Erythroblast (primary cell): ENCODE measurements at regions not wholly inside any gene's neighbourhood (a gene's known extent, or its start where the extent isn't known, plus 50 kb on each side); places are given as distances from the start of the nearest gene placed in this dataset.
A peak's percentile ranks its signal among the peaks of the same experiment; 100 is the strongest.

Source experiments
- GATA1 ChIP-seq: IDR thresholded peaks from 2 replicates; pipeline ENCODE4 v1.6.1; 2011; ENCODE audit warnings: low read depth, mild to moderate bottlenecking, control low read depth, low read length, moderate library complexity
- POLR2A ChIP-seq: IDR thresholded peaks from 2 replicates; pipeline ENCODE4 v1.6.1; 2011; ENCODE audit warnings: mild to moderate bottlenecking, low read length

DNA sequence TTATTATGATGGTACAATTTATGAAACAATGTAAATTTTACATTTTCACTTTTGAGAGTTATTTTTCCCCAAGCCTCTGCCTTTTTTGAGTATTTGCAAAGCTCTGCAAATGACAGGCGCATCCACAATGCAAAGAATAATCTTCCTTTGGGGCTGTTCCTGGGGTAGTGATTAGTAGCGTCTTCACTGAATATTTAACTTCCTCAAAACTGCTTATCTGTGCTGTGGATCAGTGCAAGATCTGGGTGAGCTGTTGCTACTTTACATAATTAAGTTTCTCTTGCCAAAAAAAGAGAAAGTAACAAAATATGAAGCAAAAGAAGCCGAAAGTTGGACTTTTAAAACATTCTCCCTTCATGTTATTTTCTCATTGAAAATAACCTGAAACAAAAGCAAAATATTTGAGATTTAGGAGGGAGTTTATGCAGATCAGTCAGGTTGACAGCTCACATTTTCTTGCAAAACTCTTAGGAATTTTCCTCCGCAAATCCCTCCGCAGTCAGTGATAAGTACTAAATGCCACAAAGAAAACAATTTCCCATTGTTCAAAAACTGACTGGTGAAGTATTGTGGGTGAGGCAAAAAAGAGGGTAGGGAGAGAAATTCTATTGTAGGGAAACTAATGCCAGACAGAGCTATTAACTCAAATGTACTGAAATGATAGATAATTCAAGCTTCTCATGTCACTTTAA lies 276.4 kb upstream of the B3GALT2 start:
- no peak for TF ChIP-seq POLR2A
- peak; percentile 38 for TF ChIP-seq GATA1
